ENCODE measurements at regions not wholly inside any gene's neighbourhood (a gene's known extent, or its start where the extent isn't known, plus 50 kb on each side); places are given as distances from the start of the nearest gene placed in this dataset.
"Not testable (repeated sequence)": the region's sequence is repeated elsewhere in the genome, so short reads cannot be mapped to it uniquely, and the experiment has no call there.

- H3K36me3 Mint-ChIP-seq; H3K27ac ChIP-seq (ENCODE audit: low read length); H3K4me1 Mint-ChIP-seq; ATAC-seq (replicated peaks in 1 of 4); H3K27ac Mint-ChIP-seq; H3K27me3 ChIP-seq (replicated peaks in 1 of 2; ENCODE audit: control insufficient read depth in 2 of 2, extremely low read depth in 1 of 2, insufficient read depth in 2 of 2, low read length in 1 of 2); H3K27me3 Mint-ChIP-seq; DNase-seq; H3K4me1 ChIP-seq (ENCODE audit: control insufficient read depth in 1 of 2, extremely low read depth in 1 of 2, insufficient read depth in 2 of 2, low read length in 2 of 2); H3K4me3 Mint-ChIP-seq; H3K9me3 ChIP-seq; H3K4me3 ChIP-seq (ENCODE audit: control insufficient read depth in 1 of 2, extremely low read depth in 1 of 2, low read length in 1 of 2); H3K36me3 ChIP-seq (ENCODE audit: control insufficient read depth in 2 of 2, extremely low read depth in 1 of 2, insufficient read depth in 1 of 2, low read length in 1 of 2); H3K9me3 Mint-ChIP-seq; CTCF ChIA-PET: not testable (repeated sequence)
- POLR2A ChIA-PET, result interaction anchor here in 1 of 2 donors (0.6 kb wide), 1 partner anchor 11 kb away, joined by 3 read pairs; no protein-coding TSS in a partner anchor
- no CpG with 5 or more reads among the region's 1 CpG for WGBS (ENCODE audit: insufficient coverage)
Measured at GRCh38 chr4:165571476-165571875, 192.7 kb downstream of the CPE start.

- Mint-ChIP-seq H3K27ac (no peak overlapping the region), H3K27me3 (no peaks in the 10 kb centered on the region), H3K4me1 (peaks cover 0 to 11% (median 6%) of the 10 kb centered on the region in 3 donors), H3K36me3 (no peaks in the 10 kb centered on the region), H3K4me3 (no peak overlapping the region), H3K9me3 (peaks cover 0 to 2% (median 0%) of the 10 kb centered on the region in 3 donors)
- DNase-seq (no peak), ATAC-seq (replicated peaks in 1 of 4) (no peak)
- ChIA-PET CTCF (no interaction called here), POLR2A (interaction anchor here in 1 of 2 donors (0.5 kb wide), 1 partner anchor 55 kb away, joined by 5 read pairs; no protein-coding TSS in a partner anchor)
- Histone ChIP-seq H3K9me3 (no peaks in the 10 kb centered on the region), H3K27me3 (replicated peaks in 1 of 2; ENCODE audit: control insufficient read depth in 2 of 2, extremely low read depth in 1 of 2, insufficient read depth in 2 of 2, low read length in 1 of 2) (no peaks in the 10 kb centered on the region), H3K36me3 (ENCODE audit: control insufficient read depth in 2 of 2, extremely low read depth in 1 of 2, insufficient read depth in 1 of 2, low read length in 1 of 2) (no peaks in the 10 kb centered on the region), H3K27ac (ENCODE audit: low read length) (no peak overlapping the region), H3K4me1 (ENCODE audit: control insufficient read depth in 1 of 2, extremely low read depth in 1 of 2, insufficient read depth in 2 of 2, low read length in 2 of 2) (no peaks in the 10 kb centered on the region), H3K4me3 (ENCODE audit: control insufficient read depth in 1 of 2, extremely low read depth in 1 of 2, low read length in 1 of 2) (no peak overlapping the region)
- WGBS (ENCODE audit: insufficient coverage), result 60% methylated on average over 3 of the region's 4 CpGs
Measured at GRCh38 chr4:165580351-165580905, 201.6 kb downstream of the CPE start.

GRCh38 chr4:165583341-165583740 is 204.5 kb downstream of the CPE start:
- H3K27ac Mint-ChIP-seq, result no peak overlapping the region
- no peak overlapping the region for H3K4me3 Mint-ChIP-seq
- CTCF ChIA-PET, result no interaction called here
- H3K4me1 ChIP-seq (ENCODE audit: control insufficient read depth in 1 of 2, extremely low read depth in 1 of 2, insufficient read depth in 2 of 2, low read length in 2 of 2), result no peaks in the 10 kb centered on the region
- no CpG with 5 or more reads among the region's 3 CpGs for WGBS (ENCODE audit: insufficient coverage)
- no peak for DNase-seq
- POLR2A ChIA-PET, result no interaction called here
- H3K36me3 ChIP-seq (ENCODE audit: control insufficient read depth in 2 of 2, extremely low read depth in 1 of 2, insufficient read depth in 1 of 2, low read length in 1 of 2), result no peaks in the 10 kb centered on the region
- ATAC-seq (replicated peaks in 1 of 4), result no peak
- H3K4me1 Mint-ChIP-seq, result no peaks in the 10 kb centered on the region
- H3K4me3 ChIP-seq (ENCODE audit: control insufficient read depth in 1 of 2, extremely low read depth in 1 of 2, low read length in 1 of 2), result no peak overlapping the region
- H3K27me3 Mint-ChIP-seq, result no peaks in the 10 kb centered on the region
- peaks cover 0 to 8% (median 0%) of the 10 kb centered on the region in 3 donors for H3K9me3 Mint-ChIP-seq
- H3K27ac ChIP-seq (ENCODE audit: low read length), result no peak overlapping the region
- H3K36me3 Mint-ChIP-seq, result no peaks in the 10 kb centered on the region
- no peaks in the 10 kb centered on the region for H3K27me3 ChIP-seq (replicated peaks in 1 of 2; ENCODE audit: control insufficient read depth in 2 of 2, extremely low read depth in 1 of 2, insufficient read depth in 2 of 2, low read length in 1 of 2)
- no peaks in the 10 kb centered on the region for H3K9me3 ChIP-seq

- H3K9me3 ChIP-seq, result no peaks in the 10 kb centered on the region
- Mint-ChIP-seq H3K27me3 (no peaks in the 10 kb centered on the region), H3K9me3 (peaks cover 0 to 11% (median 0%) of the 10 kb centered on the region in 3 donors), H3K36me3 (no peaks in the 10 kb centered on the region), H3K27ac (no peak overlapping the region), H3K4me1 (no peaks in the 10 kb centered on the region), H3K4me3 (no peak overlapping the region)
- H3K4me3 ChIP-seq (ENCODE audit: control insufficient read depth in 1 of 2, extremely low read depth in 1 of 2, low read length in 1 of 2), result no peak overlapping the region
- POLR2A ChIA-PET, result no interaction called here
- H3K36me3 ChIP-seq (ENCODE audit: control insufficient read depth in 2 of 2, extremely low read depth in 1 of 2, insufficient read depth in 1 of 2, low read length in 1 of 2), result no peaks in the 10 kb centered on the region
- no peaks in the 10 kb centered on the region for H3K4me1 ChIP-seq (ENCODE audit: control insufficient read depth in 1 of 2, extremely low read depth in 1 of 2, insufficient read depth in 2 of 2, low read length in 2 of 2)
- ATAC-seq (replicated peaks in 1 of 4) (no peak), DNase-seq (no peak)
- H3K27ac ChIP-seq (ENCODE audit: low read length), result no peak overlapping the region
- no peaks in the 10 kb centered on the region for H3K27me3 ChIP-seq (replicated peaks in 1 of 2; ENCODE audit: control insufficient read depth in 2 of 2, extremely low read depth in 1 of 2, insufficient read depth in 2 of 2, low read length in 1 of 2)
- CTCF ChIA-PET, result interaction anchor here in 1 of 2 donors (0.6 kb wide), 1 partner anchor 1357 kb away, joined by 3 read pairs; no protein-coding TSS in a partner anchor
Measured at GRCh38 chr4:165584916-165585315, 206.1 kb downstream of the CPE start.

GRCh38 chr4:165588534-165589315 is 209.9 kb downstream of the CPE start:
- Histone ChIP-seq H3K27me3 (replicated peaks in 1 of 2; ENCODE audit: control insufficient read depth in 2 of 2, extremely low read depth in 1 of 2, insufficient read depth in 2 of 2, low read length in 1 of 2) (no peaks in the 10 kb centered on the region), H3K27ac (ENCODE audit: low read length) (no peak overlapping the region), H3K9me3 (no peaks in the 10 kb centered on the region), H3K36me3 (ENCODE audit: control insufficient read depth in 2 of 2, extremely low read depth in 1 of 2, insufficient read depth in 1 of 2, low read length in 1 of 2) (no peaks in the 10 kb centered on the region), H3K4me3 (ENCODE audit: control insufficient read depth in 1 of 2, extremely low read depth in 1 of 2, low read length in 1 of 2) (no peak overlapping the region), H3K4me1 (ENCODE audit: control insufficient read depth in 1 of 2, extremely low read depth in 1 of 2, insufficient read depth in 2 of 2, low read length in 2 of 2) (no peaks in the 10 kb centered on the region)
- DNase-seq (no peak), ATAC-seq (replicated peaks in 1 of 4) (no peak)
- Mint-ChIP-seq H3K4me3 (no peak overlapping the region), H3K27ac (no peak overlapping the region), H3K9me3 (peaks cover 0 to 11% (median 5%) of the 10 kb centered on the region in 3 donors), H3K27me3 (peaks cover 0 to 1% of the 10 kb centered on the region in 2 donors), H3K36me3 (no peaks in the 10 kb centered on the region), H3K4me1 (no peaks in the 10 kb centered on the region)
- WGBS (ENCODE audit: insufficient coverage), result 84% methylated on average over 4 of the region's 7 CpGs
- POLR2A ChIA-PET, result no interaction called here
- CTCF ChIA-PET, result no interaction called here

GRCh38 chr4:165592386-165592785 is 213.6 kb downstream of the CPE start:
- Histone ChIP-seq H3K27me3 (replicated peaks in 1 of 2; ENCODE audit: control insufficient read depth in 2 of 2, extremely low read depth in 1 of 2, insufficient read depth in 2 of 2, low read length in 1 of 2) (no peaks in the 10 kb centered on the region), H3K4me1 (ENCODE audit: control insufficient read depth in 1 of 2, extremely low read depth in 1 of 2, insufficient read depth in 2 of 2, low read length in 2 of 2) (no peaks in the 10 kb centered on the region), H3K36me3 (ENCODE audit: control insufficient read depth in 2 of 2, extremely low read depth in 1 of 2, insufficient read depth in 1 of 2, low read length in 1 of 2) (no peaks in the 10 kb centered on the region), H3K27ac (ENCODE audit: low read length) (no peak overlapping the region), H3K4me3 (ENCODE audit: control insufficient read depth in 1 of 2, extremely low read depth in 1 of 2, low read length in 1 of 2) (no peak overlapping the region), H3K9me3 (no peaks in the 10 kb centered on the region)
- Mint-ChIP-seq H3K36me3 (no peaks in the 10 kb centered on the region), H3K27ac (no peak overlapping the region), H3K27me3 (peaks cover 0 to 1% of the 10 kb centered on the region in 2 donors), H3K4me1 (no peaks in the 10 kb centered on the region), H3K4me3 (no peak overlapping the region), H3K9me3 (peaks cover 0 to 5% (median 3%) of the 10 kb centered on the region in 3 donors)
- DNase-seq, result no peak
- CTCF ChIA-PET, result no interaction called here
- POLR2A ChIA-PET, result no interaction called here
- ATAC-seq (replicated peaks in 1 of 4), result no peak
- WGBS (ENCODE audit: insufficient coverage), result 86% methylated on average over 1 of the region's 2 CpGs

All from T-cell (primary cell).